Glutamatergic neuron (in vitro differentiated cells): ENCODE measurements at regions not wholly inside any gene's neighbourhood (a gene's known extent, or its start where the extent isn't known, plus 50 kb on each side); places are given as distances from the start of the nearest gene placed in this dataset.

Source experiments
- DNase-seq: peaks from one replicate; pipeline ENCODE4 v3.0.0; 2022
- H3K27ac Mint-ChIP-seq: one replicate; pipeline ENCODE4 v1.8.0; 2020; ENCODE audit warnings: mild to moderate bottlenecking, mixed read lengths, inconsistent platforms; ENCODE audit not compliant: unreplicated experiment
- H3K27me3 Mint-ChIP-seq: one replicate; pipeline ENCODE4 v1.8.0; 2020; ENCODE audit warnings: mild to moderate bottlenecking, moderate library complexity, mixed read lengths, inconsistent platforms; ENCODE audit not compliant: unreplicated experiment
- H3K36me3 Mint-ChIP-seq: one replicate; pipeline ENCODE4 v1.8.0; 2020; ENCODE audit warnings: mild to moderate bottlenecking, mixed read lengths, inconsistent platforms; ENCODE audit not compliant: unreplicated experiment
- H3K4me1 Mint-ChIP-seq: one replicate; pipeline ENCODE4 v1.8.0; 2020; ENCODE audit warnings: mild to moderate bottlenecking, low read depth, mixed read lengths, inconsistent platforms; ENCODE audit not compliant: unreplicated experiment
- H3K4me3 Mint-ChIP-seq: one replicate; pipeline ENCODE4 v1.8.0; 2020; ENCODE audit warnings: mild to moderate bottlenecking, mixed read lengths, inconsistent platforms; ENCODE audit not compliant: unreplicated experiment
- H3K9me3 Mint-ChIP-seq: one replicate; pipeline ENCODE4 v1.8.0; 2020; ENCODE audit warnings: mild to moderate bottlenecking, moderate library complexity, mixed read lengths, inconsistent platforms; ENCODE audit not compliant: unreplicated experiment
- CTCF ChIP-seq: fragments of 200-600 bp; sonication (generic); IDR thresholded peaks from one replicate; pipeline ENCODE4 v1.5.0; 2021; ENCODE audit not compliant: partially characterized antibody, unreplicated experiment

- Mint-ChIP-seq H3K36me3 (no peaks in the 10 kb centered on the region), H3K4me3 (no peak overlapping the region), H3K27me3 (peaks cover 6% of the 10 kb centered on the region), H3K27ac (no peak overlapping the region), H3K9me3 (peaks cover 2% of the 10 kb centered on the region), H3K4me1 (peaks cover 10% of the 10 kb centered on the region)
- no peak for DNase-seq
- no peak for TF ChIP-seq CTCF
These were observed 205.8 kb upstream of the SALL3 start for GRCh38 chr18:78773819-78774218.

- Mint-ChIP-seq H3K27ac (no peak overlapping the region), H3K4me3 (no peak overlapping the region), H3K4me1 (peaks cover 7% of the 10 kb centered on the region), H3K36me3 (no peaks in the 10 kb centered on the region), H3K27me3 (peaks cover 5% of the 10 kb centered on the region), H3K9me3 (peaks cover 2% of the 10 kb centered on the region)
- no peak for TF ChIP-seq CTCF
- no peak for DNase-seq
These were observed 204.9 kb upstream of the SALL3 start for GRCh38 chr18:78774741-78775141.

- Mint-ChIP-seq H3K27me3 (peaks cover 6% of the 10 kb centered on the region), H3K9me3 (peaks cover 5% of the 10 kb centered on the region), H3K36me3 (no peaks in the 10 kb centered on the region), H3K4me1 (peaks cover 5% of the 10 kb centered on the region), H3K4me3 (no peak overlapping the region), H3K27ac (no peak overlapping the region)
- no peak for TF ChIP-seq CTCF
- DNase-seq, result no peak
These were observed 203.5 kb upstream of the SALL3 start for GRCh38 chr18:78776151-78776550.

GRCh38 chr18:78776706-78777285, 202.8 kb upstream of the SALL3 start:
- Mint-ChIP-seq H3K4me1 (peaks cover 5% of the 10 kb centered on the region), H3K27ac (no peak overlapping the region)
- no peak for TF ChIP-seq CTCF

GRCh38 chr18:78777992-78778391, 201.6 kb upstream of the SALL3 start:
- TF ChIP-seq CTCF, result no peak
- Mint-ChIP-seq H3K4me1 (peaks cover 2% of the 10 kb centered on the region), H3K9me3 (peaks cover 5% of the 10 kb centered on the region), H3K27me3 (peaks cover 3% of the 10 kb centered on the region), H3K27ac (no peak overlapping the region), H3K4me3 (no peak overlapping the region), H3K36me3 (no peaks in the 10 kb centered on the region)
- DNase-seq, result no peak

More at GRCh38 chr18:78776706-78777285, 202.8 kb upstream of the SALL3 start:
- DNase-seq, result no peak
- peaks cover 5% of the 10 kb centered on the region for H3K9me3 Mint-ChIP-seq
- no peaks in the 10 kb centered on the region for H3K36me3 Mint-ChIP-seq
- no peak overlapping the region for H3K4me3 Mint-ChIP-seq
- peaks cover 6% of the 10 kb centered on the region for H3K27me3 Mint-ChIP-seq
